Spleen (tissue), 11 donors: ENCODE measurements at regions not wholly inside any gene's neighbourhood (a gene's known extent, or its start where the extent isn't known, plus 50 kb on each side); places are given as distances from the start of the nearest gene placed in this dataset.

Source experiments
- DNase-seq: peaks from one replicate; pipeline ENCODE4 v3.0.0-alpha.2; 2020
- H3K27ac ChIP-seq, 8 donors: fragments of 200-600 bp; sonication (generic) in 7 of 8; 1 replicate in 4 of 8; 2 replicates in 4 of 8; pipeline versions ENCODE4 v1.5.0 to v1.8.0; 2016 to 2021; ENCODE audit warnings: inconsistent platforms in 4 of 8, mild to moderate bottlenecking in 4 of 8, moderate library complexity in 1 of 8
- H3K27me3 ChIP-seq, 7 donors: fragments of 200-600 bp; sonication (generic) in 6 of 7; replicated peaks in 1 of 7; 1 replicate in 4 of 7; 2 replicates in 3 of 7; pipeline versions ENCODE4 v1.5.0 to v1.8.0; 2016 to 2021; ENCODE audit warnings: inconsistent platforms in 3 of 7, mild to moderate bottlenecking in 1 of 7
- H3K36me3 ChIP-seq, 6 donors: fragments of 200-600 bp; sonication (generic) in 5 of 6; 1 replicate in 4 of 6; 2 replicates in 2 of 6; pipeline versions ENCODE4 v1.5.0 to v1.8.0; 2016 to 2021; ENCODE audit warnings: inconsistent platforms in 2 of 6
- H3K4me1 ChIP-seq, 6 donors: fragments of 200-600 bp; sonication (generic) in 5 of 6; 1 replicate in 3 of 6; 2 replicates in 3 of 6; pipeline versions ENCODE4 v1.5.0 to v1.8.0; 2016 to 2021; ENCODE audit warnings: inconsistent platforms in 3 of 6
- H3K4me3 ChIP-seq, 8 donors: fragments of 200-600 bp; sonication (generic) in 7 of 8; 1 replicate in 4 of 8; 2 replicates in 4 of 8; pipeline versions ENCODE4 v1.5.0 to v1.8.0; 2016 to 2021; ENCODE audit warnings: inconsistent platforms in 4 of 8, mild to moderate bottlenecking in 4 of 8, moderate library complexity in 2 of 8
- H3K9me3 ChIP-seq, 8 donors: fragments of 200-600 bp; sonication (generic) in 7 of 8; 1 replicate in 4 of 8; 2 replicates in 4 of 8; pipeline versions ENCODE4 v1.5.0 to v1.8.0; 2016 to 2021; ENCODE audit warnings: inconsistent platforms in 4 of 8
- POLR2A ChIP-seq, 3 donors: fragments of 450-650 bp; IDR thresholded peaks; one replicate each; pipeline ENCODE4 v1.5.1; 2017; ENCODE audit warnings: antibody characterized with exemption in 3 of 3, mild to moderate bottlenecking in 1 of 3
- POLR2AphosphoS5 ChIP-seq, 3 donors: sonication (generic); formaldehyde crosslinking; IDR thresholded peaks; one replicate each; pipeline ENCODE4 v1.5.1; 2017; ENCODE audit warnings: antibody characterized with exemption in 3 of 3
- WGBS, 5 donors: extraction: QIAGEN DNeasy Blood & Tissue Kit in 3 of 5; methylation state at CpG; one replicate each; pipeline versions ENCODE4 v1.1.5 to v1.1.7; 2013 to 2018; 5-methylcytosine and 5-hydroxymethylcytosine counted together
- intact Hi-C: fragments of 100-400 bp; cut with DNase I; formaldehyde crosslinking; loops from one replicate; pipeline ENCODE4 v1.15.0; 2023; ENCODE audit warnings: low total_unique reads
- TF ChIP-seq, protein P1 (sequence below), 11 experiments: fragments of 200-600 bp in 7 of 11; fragments of 450-650 bp in 4 of 11; sonication (generic) in 4 of 11; IDR thresholded peaks in 8 of 11; conservative IDR thresholded peaks in 3 of 11; 1 replicate in 7 of 11; 2 replicates in 4 of 11; pipeline versions ENCODE4 v1.4.0 to v1.8.0; 2016 to 2021; ENCODE audit warnings: antibody characterized with exemption in 11 of 11, inconsistent platforms in 4 of 11, mild to moderate bottlenecking in 1 of 11
- donor health status: healthy with polysubstance abuse.
- donor health status: DM: no; HTN: no; CAD: no; lungs with moderate emphysema.
- donor health status: DM: no; HTN: no; CAD: no.
- donor health status: Bipolar disorder and iron deficiency.
- donor health status: healthy.
- donor health status: DM: no; HTN: no; CAD: no.
- donor health status: DM: yes; HTN: yes; CAD: no.

- H3K9me3 ChIP-seq = no peaks in the 10 kb centered on the region
- H3K36me3 ChIP-seq = no peaks in the 10 kb centered on the region
- intact Hi-C loops = no loop called here
- WGBS, 5 donors = 16 to 37% (median 33%) methylated on average over 1 of the region's 1 CpG
- no peak for DNase-seq
- H3K27me3 ChIP-seq = no peaks in the 10 kb centered on the region
- H3K4me1 ChIP-seq = no peaks in the 10 kb centered on the region
- no peak overlapping the region for H3K4me3 ChIP-seq
- H3K27ac ChIP-seq = no peak overlapping the region
- no peak for TF ChIP-seq POLR2AphosphoS5 (IDR thresholded peaks at IDR 0.05)
- no peak for TF ChIP-seq POLR2A (IDR thresholded peaks at IDR 0.05)
- TF ChIP-seq, protein P1, sequence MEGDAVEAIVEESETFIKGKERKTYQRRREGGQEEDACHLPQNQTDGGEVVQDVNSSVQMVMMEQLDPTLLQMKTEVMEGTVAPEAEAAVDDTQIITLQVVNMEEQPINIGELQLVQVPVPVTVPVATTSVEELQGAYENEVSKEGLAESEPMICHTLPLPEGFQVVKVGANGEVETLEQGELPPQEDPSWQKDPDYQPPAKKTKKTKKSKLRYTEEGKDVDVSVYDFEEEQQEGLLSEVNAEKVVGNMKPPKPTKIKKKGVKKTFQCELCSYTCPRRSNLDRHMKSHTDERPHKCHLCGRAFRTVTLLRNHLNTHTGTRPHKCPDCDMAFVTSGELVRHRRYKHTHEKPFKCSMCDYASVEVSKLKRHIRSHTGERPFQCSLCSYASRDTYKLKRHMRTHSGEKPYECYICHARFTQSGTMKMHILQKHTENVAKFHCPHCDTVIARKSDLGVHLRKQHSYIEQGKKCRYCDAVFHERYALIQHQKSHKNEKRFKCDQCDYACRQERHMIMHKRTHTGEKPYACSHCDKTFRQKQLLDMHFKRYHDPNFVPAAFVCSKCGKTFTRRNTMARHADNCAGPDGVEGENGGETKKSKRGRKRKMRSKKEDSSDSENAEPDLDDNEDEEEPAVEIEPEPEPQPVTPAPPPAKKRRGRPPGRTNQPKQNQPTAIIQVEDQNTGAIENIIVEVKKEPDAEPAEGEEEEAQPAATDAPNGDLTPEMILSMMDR (IDR thresholded peaks at IDR 0.05 in 8 of 11, conservative IDR thresholded peaks at IDR 0.05 in 3 of 11) = no peak
These were observed 957.6 kb downstream of the MRPL39 start for GRCh38 chr21:24649691-24650090.

- Histone ChIP-seq H3K4me3 (no peak overlapping the region), H3K4me1 (no peaks in the 10 kb centered on the region), H3K27me3 (no peaks in the 10 kb centered on the region), H3K36me3 (no peaks in the 10 kb centered on the region), H3K9me3 (no peaks in the 10 kb centered on the region), H3K27ac (no peak overlapping the region)
- intact Hi-C loops = no loop called here
- WGBS, 5 donors = 54 to 79% (median 68%) methylated on average over 4 of the region's 4 CpGs
- DNase-seq = no peak
- TF ChIP-seq POLR2A (IDR thresholded peaks at IDR 0.05) (no peak), POLR2AphosphoS5 (IDR thresholded peaks at IDR 0.05) (no peak)
- TF ChIP-seq, protein P1 (IDR thresholded peaks at IDR 0.05 in 8 of 11, conservative IDR thresholded peaks at IDR 0.05 in 3 of 11) = no peak
These were observed 970.6 kb downstream of the MRPL39 start for GRCh38 chr21:24636696-24637095.

DNA sequence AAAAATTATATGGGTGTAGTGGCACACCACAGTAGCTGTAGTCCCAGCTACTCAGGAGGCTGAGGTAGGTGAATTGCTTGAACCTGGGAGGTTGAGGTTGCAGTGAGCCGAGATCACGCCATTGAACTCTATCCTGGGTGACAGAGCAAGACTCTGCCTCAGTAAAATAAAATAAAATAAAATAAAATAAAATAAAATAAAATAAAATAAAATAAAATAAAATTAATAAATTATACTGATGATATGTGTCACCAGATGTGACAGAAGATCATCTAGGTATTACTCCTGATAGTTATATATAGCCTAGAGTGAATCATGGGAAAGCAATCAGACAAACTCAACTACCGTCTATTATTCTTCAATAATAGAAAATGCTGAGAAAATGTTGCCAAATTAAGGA, 972.5 kb downstream of the MRPL39 start:
- Histone ChIP-seq H3K27ac (no peak overlapping the region), H3K4me1 (no peaks in the 10 kb centered on the region), H3K4me3 (no peak overlapping the region), H3K27me3 (no peaks in the 10 kb centered on the region), H3K9me3 (no peaks in the 10 kb centered on the region), H3K36me3 (no peaks in the 10 kb centered on the region)
- 80 to 95% (median 91%) methylated on average over 3 of the region's 3 CpGs for WGBS, 5 donors
- TF ChIP-seq POLR2AphosphoS5 (IDR thresholded peaks at IDR 0.05) (no peak), POLR2A (IDR thresholded peaks at IDR 0.05) (no peak)
- TF ChIP-seq, protein P1 (IDR thresholded peaks at IDR 0.05 in 8 of 11, conservative IDR thresholded peaks at IDR 0.05 in 3 of 11) = no peak
- intact Hi-C loops = no loop called here
- no peak for DNase-seq

DNA sequence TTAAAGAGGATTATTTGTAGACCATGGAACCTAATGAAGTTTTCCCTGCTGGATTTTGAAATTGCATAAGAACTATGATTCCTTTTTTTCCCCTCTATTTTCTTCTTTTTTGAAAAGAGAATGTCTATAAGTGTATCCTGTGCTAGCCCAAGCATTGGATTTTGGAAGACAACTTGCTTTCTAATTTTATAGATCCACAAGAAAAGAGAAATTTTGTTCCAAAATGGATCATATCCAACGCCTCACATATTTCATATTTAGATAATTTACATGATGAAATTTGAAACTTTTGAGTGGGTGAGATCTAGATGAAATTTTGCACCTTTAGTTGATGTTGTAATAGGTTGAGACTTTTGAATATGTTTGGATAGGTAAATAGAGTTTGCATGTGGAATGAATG, 978.7 kb downstream of the MRPL39 start:
- H3K27me3 ChIP-seq = no peaks in the 10 kb centered on the region
- no peak for DNase-seq
- no peaks in the 10 kb centered on the region for H3K9me3 ChIP-seq
- no peaks in the 10 kb centered on the region for H3K4me1 ChIP-seq
- no peak overlapping the region for H3K4me3 ChIP-seq
- H3K36me3 ChIP-seq = no peaks in the 10 kb centered on the region
- TF ChIP-seq POLR2AphosphoS5 (IDR thresholded peaks at IDR 0.05) = no peak
- WGBS, 5 donors = 45 to 61% (median 55%) methylated on average over 1 of the region's 1 CpG
- no peak overlapping the region for H3K27ac ChIP-seq
- intact Hi-C loops = no loop called here

- H3K4me1 ChIP-seq = no peaks in the 10 kb centered on the region
- H3K4me3 ChIP-seq = no peak overlapping the region
- H3K27me3 ChIP-seq = no peaks in the 10 kb centered on the region
- no peak for TF ChIP-seq POLR2A (IDR thresholded peaks at IDR 0.05)
- no peak for TF ChIP-seq POLR2AphosphoS5 (IDR thresholded peaks at IDR 0.05)
- TF ChIP-seq, protein P1 (IDR thresholded peaks at IDR 0.05 in 8 of 11, conservative IDR thresholded peaks at IDR 0.05 in 3 of 11) = no peak
- DNase-seq = no peak
- intact Hi-C loops = no loop called here
- no peaks in the 10 kb centered on the region for H3K36me3 ChIP-seq
- no peaks in the 10 kb centered on the region for H3K9me3 ChIP-seq
- H3K27ac ChIP-seq = no peak overlapping the region
These were observed 979.2 kb downstream of the MRPL39 start for GRCh38 chr21:24628046-24628445.
